ENCODE measurements at regions not wholly inside any gene's neighbourhood (a gene's known extent, or its start where the extent isn't known, plus 50 kb on each side); places are given as distances from the start of the nearest gene placed in this dataset.

DNA sequence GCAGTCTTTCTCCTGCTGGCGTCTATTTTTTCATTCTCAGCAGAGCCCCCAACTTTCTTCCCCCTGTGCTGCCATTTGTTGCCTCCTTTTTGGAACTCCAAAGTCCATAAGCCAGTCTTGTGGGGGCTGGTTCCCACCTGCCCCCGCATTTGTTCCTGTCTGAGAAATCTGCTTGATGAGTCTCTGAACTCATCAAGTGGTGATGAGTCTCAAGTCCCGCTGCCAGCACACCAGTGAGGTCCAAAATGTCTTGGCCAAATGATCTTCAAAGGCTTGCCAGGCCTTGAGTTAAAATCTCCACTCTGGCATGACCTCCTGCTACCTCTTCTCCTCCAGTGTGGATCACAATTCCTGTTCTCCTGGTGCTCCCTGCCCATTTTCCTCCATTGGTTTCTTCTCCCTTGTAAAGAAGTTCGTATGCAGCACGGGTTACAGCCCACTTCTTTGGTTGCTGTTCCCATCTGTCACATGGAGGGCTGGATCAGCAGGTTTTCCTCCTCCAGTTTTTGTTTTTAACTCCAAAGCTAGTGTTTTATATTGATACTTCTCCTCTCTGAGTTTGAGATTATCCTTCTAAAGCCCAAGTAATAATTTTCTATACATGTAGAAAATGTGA, 72.7 kb upstream of the LIMCH1 start:
- no peak for TF ChIP-seq CTCF (IDR thresholded peaks at IDR 0.05; ENCODE audit: extremely low read depth, missing control alignments)
- DNase-seq (ENCODE audit: low spot score) = no peak

DNA sequence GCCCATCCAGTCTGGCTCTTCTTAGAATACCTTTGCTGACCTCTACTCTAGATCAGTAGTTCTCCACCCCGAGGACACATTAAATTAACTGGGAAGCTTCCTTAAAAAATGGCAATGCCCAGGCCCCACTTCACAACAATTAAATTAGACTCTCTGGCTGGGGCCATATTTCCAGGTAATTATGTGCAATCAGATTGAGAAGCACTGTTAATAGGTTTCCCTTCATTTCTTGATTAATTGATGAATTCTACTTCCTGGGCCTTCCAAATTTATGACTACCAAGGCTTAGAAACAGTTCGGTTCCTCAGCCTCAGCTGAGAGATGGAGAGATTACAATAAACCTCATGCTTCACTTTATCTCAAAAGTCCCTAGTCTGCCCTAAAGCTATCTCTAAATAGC, 71.7 kb upstream of the LIMCH1 start:
- no peak for TF ChIP-seq CTCF (IDR thresholded peaks at IDR 0.05; ENCODE audit: extremely low read depth, missing control alignments)
- DNase-seq (ENCODE audit: low spot score) = no peak

DNA sequence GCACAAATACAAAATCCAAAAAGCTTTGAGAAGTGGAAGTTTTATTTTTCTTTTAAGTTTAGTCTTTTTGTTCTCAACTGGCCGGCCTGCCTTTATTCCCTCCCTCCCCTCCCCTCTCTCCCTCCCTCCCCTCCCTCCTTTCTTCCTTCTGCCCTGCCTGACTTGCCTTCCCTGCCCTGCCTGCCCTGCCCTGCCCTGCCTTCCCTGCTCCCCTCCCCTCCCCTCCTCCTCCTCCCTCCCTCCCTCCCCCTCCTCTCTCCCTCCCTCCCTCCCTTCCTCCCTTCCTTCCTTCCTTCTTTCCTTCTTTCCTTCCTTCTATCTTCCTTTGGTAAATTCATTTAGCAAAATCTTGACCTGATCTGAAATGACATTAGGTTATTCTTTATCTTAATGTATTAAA, 69.8 kb upstream of the LIMCH1 start:
- no peak for DNase-seq (ENCODE audit: low spot score)
- no peak for TF ChIP-seq CTCF (IDR thresholded peaks at IDR 0.05; ENCODE audit: extremely low read depth, missing control alignments)

GRCh38 chr4:41471126-41472071, 66.6 kb upstream of the LIMCH1 start:
- TF ChIP-seq CTCF (IDR thresholded peaks at IDR 0.05; ENCODE audit: extremely low read depth, missing control alignments) = no peak
- DNase-seq (ENCODE audit: low spot score) = no peak

DNA sequence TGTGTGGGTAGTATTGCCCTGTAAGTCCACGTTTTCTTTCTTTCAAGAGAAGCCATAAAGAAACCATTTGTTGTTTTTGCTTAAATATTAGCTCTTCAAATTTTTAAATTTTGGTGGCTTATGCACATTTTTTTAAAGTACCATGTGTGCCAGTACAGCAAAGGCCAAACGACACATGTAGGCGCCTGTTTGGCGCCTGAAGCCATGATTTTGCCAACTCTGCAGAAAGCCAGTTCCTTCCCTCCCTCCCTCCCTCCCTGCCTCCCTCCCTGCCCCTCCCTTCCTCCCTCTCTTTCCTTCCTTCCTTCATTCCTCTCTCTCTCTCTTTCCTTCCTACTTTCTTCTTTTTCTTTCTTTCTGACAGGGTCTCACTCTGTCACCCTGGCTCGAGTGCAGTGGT, 65.9 kb upstream of the LIMCH1 start:
- TF ChIP-seq CTCF (IDR thresholded peaks at IDR 0.05; ENCODE audit: extremely low read depth, missing control alignments) = no peak
- DNase-seq (ENCODE audit: low spot score) = no peak

- no peak for DNase-seq (ENCODE audit: low spot score)
- no peak for TF ChIP-seq CTCF (IDR thresholded peaks at IDR 0.05; ENCODE audit: extremely low read depth, missing control alignments)
Observed at GRCh38 chr4:41473176-41473575, 64.8 kb upstream of the LIMCH1 start.

- no peak for DNase-seq (ENCODE audit: low spot score)
- TF ChIP-seq CTCF (IDR thresholded peaks at IDR 0.05; ENCODE audit: extremely low read depth, missing control alignments) = no peak
Observed at GRCh38 chr4:41475402-41475801, 62.6 kb upstream of the LIMCH1 start.

Measured in GM20000 (cell line).